Calu3 (cell line): ENCODE measurements at regions not wholly inside any gene's neighbourhood (a gene's known extent, or its start where the extent isn't known, plus 50 kb on each side); places are given as distances from the start of the nearest gene placed in this dataset.

Experiments
- BruUV-seq: library from RNA; stranded (reverse); fragments of 400-500 nt; replicated peaks from 2 replicates; lab custom pipeline; 2021; lab: Mats Ljungman, UMichigan
- CTCF ChIA-PET: fragments of 300-600 bp; sonication (Branson Sonifier 250); formaldehyde crosslinking; loops from one replicate; lab custom pipeline; 2022; ENCODE audit warnings: antibody characterized with exemption; lab: Charles Lee
- DNase-seq: peaks from one replicate; pipeline ENCODE4 v3.0.0; 2022
- H3K27ac Mint-ChIP-seq: one replicate; pipeline ENCODE4 v1.8.0; 2022; ENCODE audit warnings: mixed read lengths; ENCODE audit not compliant: unreplicated experiment
- H3K27me3 Mint-ChIP-seq: one replicate; pipeline ENCODE4 v1.8.0; 2022; ENCODE audit warnings: mixed read lengths; ENCODE audit not compliant: unreplicated experiment
- H3K36me3 Mint-ChIP-seq: one replicate; pipeline ENCODE4 v1.8.0; 2022; ENCODE audit warnings: mild to moderate bottlenecking, moderate library complexity, mixed read lengths; ENCODE audit not compliant: insufficient read depth, unreplicated experiment
- H3K4me1 Mint-ChIP-seq: one replicate; pipeline ENCODE4 v1.8.0; 2022; ENCODE audit warnings: mild to moderate bottlenecking, low read depth, mixed read lengths; ENCODE audit not compliant: unreplicated experiment
- H3K4me3 Mint-ChIP-seq: one replicate; pipeline ENCODE4 v1.8.0; 2022; ENCODE audit warnings: mild to moderate bottlenecking, low read depth, moderate library complexity, mixed read lengths; ENCODE audit not compliant: unreplicated experiment
- H3K9me3 Mint-ChIP-seq: one replicate; pipeline ENCODE4 v1.8.0; 2022; ENCODE audit warnings: low read depth, mixed read lengths; ENCODE audit not compliant: unreplicated experiment
- intact Hi-C: fragments of 100-400 bp; cut with micrococcal nuclease; formaldehyde crosslinking; loops from one replicate; pipeline ENCODE4 v1.10.0; 2022; ENCODE audit not compliant: unreplicated experiment
- TF ChIP-seq, protein P1 (sequence below): fragments of 200-600 bp; IDR thresholded peaks from one replicate; pipeline ENCODE4 v1.8.0; 2022; ENCODE audit warnings: antibody characterized with exemption; ENCODE audit not compliant: unreplicated experiment

DNA sequence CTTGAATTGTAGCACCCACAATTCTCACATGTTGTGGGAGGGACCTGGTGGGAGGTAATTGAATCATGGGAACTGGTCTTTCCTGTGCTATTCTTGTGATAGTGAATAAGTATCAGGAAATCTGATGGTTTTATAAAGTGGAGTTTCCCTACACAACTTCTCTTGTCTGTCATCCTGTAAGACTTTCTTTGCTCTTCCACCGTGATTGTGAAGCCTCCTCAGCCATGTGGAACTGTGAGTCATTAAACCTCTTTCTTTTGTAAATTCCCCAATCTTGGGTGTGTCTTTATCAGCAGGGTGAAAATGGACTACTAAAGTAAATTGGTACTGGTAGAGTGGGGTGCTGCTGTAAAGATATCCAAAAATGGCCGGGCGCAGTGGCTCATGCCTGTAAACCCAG lies 215.6 kb downstream of the LIG4 start:
- H3K27ac Mint-ChIP-seq: no peak overlapping the region
- no peaks in the 10 kb centered on the region for H3K27me3 Mint-ChIP-seq
- H3K4me1 Mint-ChIP-seq: no peaks in the 10 kb centered on the region
- CTCF ChIA-PET: no interaction called here
- intact Hi-C loops: no loop called here
- H3K4me3 Mint-ChIP-seq: no peak overlapping the region
- TF ChIP-seq, protein P1, sequence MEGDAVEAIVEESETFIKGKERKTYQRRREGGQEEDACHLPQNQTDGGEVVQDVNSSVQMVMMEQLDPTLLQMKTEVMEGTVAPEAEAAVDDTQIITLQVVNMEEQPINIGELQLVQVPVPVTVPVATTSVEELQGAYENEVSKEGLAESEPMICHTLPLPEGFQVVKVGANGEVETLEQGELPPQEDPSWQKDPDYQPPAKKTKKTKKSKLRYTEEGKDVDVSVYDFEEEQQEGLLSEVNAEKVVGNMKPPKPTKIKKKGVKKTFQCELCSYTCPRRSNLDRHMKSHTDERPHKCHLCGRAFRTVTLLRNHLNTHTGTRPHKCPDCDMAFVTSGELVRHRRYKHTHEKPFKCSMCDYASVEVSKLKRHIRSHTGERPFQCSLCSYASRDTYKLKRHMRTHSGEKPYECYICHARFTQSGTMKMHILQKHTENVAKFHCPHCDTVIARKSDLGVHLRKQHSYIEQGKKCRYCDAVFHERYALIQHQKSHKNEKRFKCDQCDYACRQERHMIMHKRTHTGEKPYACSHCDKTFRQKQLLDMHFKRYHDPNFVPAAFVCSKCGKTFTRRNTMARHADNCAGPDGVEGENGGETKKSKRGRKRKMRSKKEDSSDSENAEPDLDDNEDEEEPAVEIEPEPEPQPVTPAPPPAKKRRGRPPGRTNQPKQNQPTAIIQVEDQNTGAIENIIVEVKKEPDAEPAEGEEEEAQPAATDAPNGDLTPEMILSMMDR: no peak
- DNase-seq: no peak
- BruUV-seq: no TSS peak
- H3K36me3 Mint-ChIP-seq: no peaks in the 10 kb centered on the region
- H3K9me3 Mint-ChIP-seq: no peaks in the 10 kb centered on the region

- Mint-ChIP-seq H3K27me3 (no peaks in the 10 kb centered on the region), H3K4me1 (no peaks in the 10 kb centered on the region), H3K9me3 (no peaks in the 10 kb centered on the region), H3K4me3 (no peak overlapping the region), H3K36me3 (no peaks in the 10 kb centered on the region), H3K27ac (no peak overlapping the region)
- no TSS peak for BruUV-seq
- no peak for DNase-seq
- intact Hi-C loops: no loop called here
- TF ChIP-seq, protein P1: no peak
- CTCF ChIA-PET: no interaction called here
These were observed 221.2 kb downstream of the LIG4 start for GRCh38 chr13:107994137-107994536.

- Mint-ChIP-seq H3K9me3 (no peaks in the 10 kb centered on the region), H3K4me1 (no peaks in the 10 kb centered on the region), H3K27ac (no peak overlapping the region), H3K27me3 (no peaks in the 10 kb centered on the region), H3K4me3 (no peak overlapping the region), H3K36me3 (no peaks in the 10 kb centered on the region)
- no TSS peak for BruUV-seq
- TF ChIP-seq, protein P1: no peak
- CTCF ChIA-PET: no interaction called here
- DNase-seq: no peak
- intact Hi-C loops: no loop called here
These were observed 221.9 kb downstream of the LIG4 start for GRCh38 chr13:107993239-107993949.

DNA sequence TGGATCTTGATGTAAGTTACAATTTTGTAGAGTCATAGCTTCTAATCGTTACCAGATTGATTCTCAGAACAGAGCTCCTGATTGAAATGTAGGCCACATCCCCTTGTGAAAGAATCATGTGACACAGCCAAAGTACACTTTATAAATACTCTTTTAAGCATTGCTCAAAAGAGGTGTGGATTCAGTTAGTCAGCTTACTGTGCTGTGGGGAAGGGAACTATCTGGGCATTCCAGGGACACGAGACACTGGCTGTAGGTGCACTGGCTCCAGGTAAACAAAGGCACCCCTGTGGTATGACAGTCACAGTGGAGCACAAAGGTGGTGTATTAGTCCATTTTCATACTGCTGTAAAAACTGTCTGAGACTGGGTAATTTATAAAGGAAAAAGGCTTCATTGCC lies 222.8 kb downstream of the LIG4 start:
- H3K4me1 Mint-ChIP-seq: no peaks in the 10 kb centered on the region
- no peak for DNase-seq
- no peaks in the 10 kb centered on the region for H3K36me3 Mint-ChIP-seq
- H3K4me3 Mint-ChIP-seq: no peak overlapping the region
- TF ChIP-seq, protein P1: no peak
- no peak overlapping the region for H3K27ac Mint-ChIP-seq
- CTCF ChIA-PET: no interaction called here
- no peaks in the 10 kb centered on the region for H3K27me3 Mint-ChIP-seq
- no peaks in the 10 kb centered on the region for H3K9me3 Mint-ChIP-seq
- intact Hi-C loops: no loop called here
- no TSS peak for BruUV-seq
